GM19099 (cell line): ENCODE measurements at regions not wholly inside any gene's neighbourhood (a gene's known extent, or its start where the extent isn't known, plus 50 kb on each side); places are given as distances from the start of the nearest gene placed in this dataset.

Source experiments
- POLR2A ChIP-seq: IDR thresholded peaks from 3 replicates; pipeline ENCODE4 v1.6.1; 2011; ENCODE audit warnings: low read depth; ENCODE audit not compliant: insufficient read length; ENCODE audit errors: extremely low read depth

GRCh38 chr6:44053760-44054556 lies 73.3 kb downstream of the MRPL14 start:
- no peak for TF ChIP-seq POLR2A

GRCh38 chr6:44053106-44053756 lies 74.0 kb downstream of the MRPL14 start:
- no peak for TF ChIP-seq POLR2A

- TF ChIP-seq POLR2A = no peak
These were observed 74.7 kb downstream of the MRPL14 start for GRCh38 chr6:44052419-44053023.

- TF ChIP-seq POLR2A = no peak
These were observed 75.7 kb downstream of the MRPL14 start for GRCh38 chr6:44051515-44051914.

DNA sequence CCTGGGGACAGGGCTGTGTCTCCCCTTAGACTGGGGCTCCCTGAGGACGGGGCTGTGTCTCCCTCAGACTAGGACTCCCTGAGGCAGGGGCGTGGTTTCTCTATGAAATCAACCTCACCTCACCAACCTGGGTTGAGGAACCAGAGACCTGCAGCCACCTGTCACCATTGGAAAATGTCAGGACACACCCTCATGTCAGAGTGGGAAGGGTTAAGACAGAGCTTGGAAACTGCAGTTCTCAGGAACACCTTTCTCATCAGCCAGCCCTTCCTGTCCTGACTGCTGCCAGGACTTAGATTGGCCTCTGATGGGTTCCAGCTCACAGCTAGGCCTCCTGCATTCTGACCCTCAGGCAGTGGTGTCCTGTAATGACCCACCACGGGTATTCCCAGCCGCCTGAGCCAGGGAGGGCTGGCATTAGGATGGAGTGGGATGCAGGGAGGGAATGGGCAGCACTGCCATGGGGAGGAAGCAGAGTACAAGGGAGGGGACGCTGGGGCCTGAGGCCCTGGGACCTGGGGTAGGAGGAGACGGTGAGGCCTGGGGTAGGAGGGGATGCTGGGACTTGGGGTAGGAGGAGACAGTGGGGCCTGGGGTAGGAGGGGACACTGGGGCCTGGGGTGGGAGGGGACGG lies 76.3 kb downstream of the MRPL14 start:
- no peak for TF ChIP-seq POLR2A

- no peak for TF ChIP-seq POLR2A
These were observed 77.0 kb downstream of the MRPL14 start for GRCh38 chr6:44049989-44050871.

GRCh38 chr6:44049163-44049988 lies 77.9 kb downstream of the MRPL14 start:
- no peak for TF ChIP-seq POLR2A

- no peak for TF ChIP-seq POLR2A
These were observed 79.0 kb downstream of the MRPL14 start for GRCh38 chr6:44048277-44048676.

- no peak for TF ChIP-seq POLR2A
These were observed 79.5 kb downstream of the MRPL14 start for GRCh38 chr6:44047801-44048200.

DNA sequence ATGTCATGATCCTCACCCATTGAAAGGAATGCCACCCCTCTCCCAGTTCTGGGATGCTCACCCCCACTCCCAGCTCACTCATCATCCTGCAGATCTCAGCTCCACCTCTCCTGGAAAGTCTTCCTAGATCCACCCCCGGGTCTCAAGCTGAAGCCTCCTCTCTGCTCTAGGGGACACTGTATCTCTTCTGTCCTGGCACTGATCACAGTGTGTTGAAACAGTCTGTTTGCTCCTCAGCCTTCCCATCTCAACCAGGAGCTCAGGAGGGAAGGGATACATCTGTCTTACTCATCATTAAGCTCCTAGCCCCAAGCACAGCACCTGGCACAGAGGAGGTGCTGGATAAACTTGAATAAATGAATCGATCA lies 80.1 kb downstream of the MRPL14 start:
- no peak for TF ChIP-seq POLR2A

DNA sequence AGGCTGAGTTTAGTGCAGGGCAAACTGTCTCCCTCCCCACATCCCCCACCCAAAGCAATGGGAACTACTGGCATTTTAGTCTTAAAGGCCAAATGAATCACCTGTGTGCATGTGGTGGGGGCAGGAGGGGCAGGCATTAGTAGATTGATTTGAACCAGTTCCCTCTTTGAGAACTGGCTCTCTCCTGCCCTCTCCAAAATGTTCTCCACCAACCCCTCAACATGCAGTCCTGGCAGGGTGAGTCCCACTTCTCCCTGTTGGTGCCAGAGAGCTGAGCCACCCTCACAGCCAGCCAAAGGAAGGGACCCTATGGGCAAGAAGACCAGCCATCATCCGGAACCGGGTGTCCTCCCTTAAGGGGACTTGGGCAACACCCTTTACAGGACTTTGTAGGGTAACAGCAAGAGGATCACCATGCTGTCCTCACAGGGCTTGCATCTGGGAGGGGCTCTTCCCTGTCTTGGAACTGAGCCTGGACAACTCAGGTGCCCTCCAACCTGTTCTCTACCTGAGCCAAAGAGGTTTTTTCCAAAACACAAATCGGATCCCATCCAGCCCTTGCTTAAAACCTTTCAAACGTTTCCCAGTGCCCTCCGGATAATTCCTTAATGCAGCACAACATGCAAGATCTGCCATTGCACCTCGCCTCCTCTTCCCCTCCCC lies 80.6 kb downstream of the MRPL14 start:
- no peak for TF ChIP-seq POLR2A

DNA sequence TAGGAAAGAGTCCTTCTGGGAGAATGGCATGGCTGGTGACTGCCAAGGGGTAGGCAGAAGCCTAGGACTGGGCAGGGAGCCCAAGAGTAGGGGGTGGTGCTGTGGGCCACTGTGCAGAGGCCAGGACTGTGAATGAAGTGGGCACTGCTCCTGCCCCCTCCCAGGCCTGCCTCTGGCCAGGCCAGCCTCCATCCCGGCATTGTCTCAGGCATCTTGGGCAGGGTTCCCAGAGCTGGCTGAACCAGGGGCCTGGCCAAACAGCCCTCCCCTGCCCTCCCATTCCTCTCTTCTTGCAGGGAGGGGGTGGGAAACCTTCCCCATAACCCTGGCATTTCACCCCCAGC lies 81.6 kb downstream of the MRPL14 start:
- no peak for TF ChIP-seq POLR2A

DNA sequence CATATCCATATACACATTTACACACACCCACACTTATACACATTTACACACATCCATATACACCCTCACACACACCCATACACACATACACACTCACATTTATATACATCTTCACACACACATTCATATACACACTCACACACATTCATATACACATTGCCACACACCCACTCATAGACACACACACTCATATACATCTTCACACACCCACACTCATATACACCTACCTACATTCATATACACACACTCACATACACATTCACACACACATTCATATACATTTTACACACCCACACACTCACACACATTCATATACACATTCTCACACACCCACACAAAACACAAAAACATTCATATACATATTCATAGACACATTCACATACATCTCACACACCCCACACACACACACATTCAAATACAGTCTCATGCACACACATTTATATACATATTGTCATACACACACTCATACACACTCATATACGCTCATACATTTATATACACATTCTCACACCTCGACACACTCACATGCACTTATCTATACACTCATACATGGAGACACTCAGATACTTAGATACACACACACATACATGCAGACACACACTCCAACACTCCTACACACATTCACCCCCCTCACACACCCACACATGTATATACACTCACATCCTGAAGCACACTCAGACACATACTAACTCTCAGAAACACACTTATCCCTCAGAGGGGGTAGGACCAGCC lies 82.1 kb downstream of the MRPL14 start:
- TF ChIP-seq POLR2A = no peak
